ENCODE measurements at regions not wholly inside any gene's neighbourhood (a gene's known extent, or its start where the extent isn't known, plus 50 kb on each side); places are given as distances from the start of the nearest gene placed in this dataset.

GRCh38 chr4:181581983-181582382 is 661.2 kb upstream of the TENM3 start:
- no peak for DNase-seq

DNA sequence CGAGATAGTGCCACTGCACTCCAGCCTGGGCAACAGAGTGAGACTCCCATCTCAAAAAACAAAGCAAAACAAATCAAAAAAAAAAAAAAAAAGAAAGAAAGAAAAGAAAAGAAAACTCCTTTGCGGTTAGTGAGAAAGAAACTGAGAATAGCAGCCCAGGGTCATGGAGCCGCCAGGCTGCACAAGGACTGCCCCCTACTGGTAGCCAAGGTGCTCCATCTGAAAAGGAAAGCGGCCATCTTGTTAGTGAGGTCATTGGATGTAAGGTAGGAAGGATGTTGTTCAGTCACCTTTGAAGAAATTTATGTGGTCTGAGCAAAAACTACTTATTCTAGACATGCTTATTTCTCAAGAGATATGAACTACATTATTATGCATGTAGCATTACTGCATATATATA is 660.6 kb upstream of the TENM3 start:
- no peak for DNase-seq

DNA sequence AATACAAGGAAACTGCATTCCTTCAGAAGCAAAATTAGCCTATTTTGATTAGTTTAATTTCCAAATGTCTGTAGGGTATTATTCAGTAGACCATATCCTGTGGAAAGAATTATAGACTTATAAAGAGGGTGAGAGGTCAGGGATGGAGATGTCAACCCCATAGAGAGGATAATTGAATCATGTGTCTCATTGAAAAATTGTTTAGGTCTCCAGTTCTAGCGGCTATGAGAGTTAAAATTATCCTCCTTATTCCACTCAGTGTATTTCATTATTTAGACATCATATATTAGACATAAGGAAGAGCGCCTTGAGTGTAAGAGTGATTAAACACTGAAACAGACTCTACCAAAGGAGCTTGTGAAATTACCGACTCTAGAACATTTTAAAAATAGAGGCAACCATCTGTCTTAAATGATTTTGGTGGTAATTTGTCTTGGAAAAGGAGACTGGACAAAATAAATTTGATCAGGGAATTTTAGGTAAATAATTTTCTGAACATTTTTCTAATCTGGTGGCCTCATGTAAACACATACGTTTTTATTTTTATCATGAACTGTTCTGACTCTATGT is 654.4 kb upstream of the TENM3 start:
- DNase-seq, result no peak

GRCh38 chr4:181592221-181592745 is 650.9 kb upstream of the TENM3 start:
- DNase-seq, result no peak

- DNase-seq, result no peak
Measured at GRCh38 chr4:181593703-181594102, 649.5 kb upstream of the TENM3 start.

- DNase-seq, result no peak
Measured at GRCh38 chr4:181594188-181594587, 649.0 kb upstream of the TENM3 start.

DNA sequence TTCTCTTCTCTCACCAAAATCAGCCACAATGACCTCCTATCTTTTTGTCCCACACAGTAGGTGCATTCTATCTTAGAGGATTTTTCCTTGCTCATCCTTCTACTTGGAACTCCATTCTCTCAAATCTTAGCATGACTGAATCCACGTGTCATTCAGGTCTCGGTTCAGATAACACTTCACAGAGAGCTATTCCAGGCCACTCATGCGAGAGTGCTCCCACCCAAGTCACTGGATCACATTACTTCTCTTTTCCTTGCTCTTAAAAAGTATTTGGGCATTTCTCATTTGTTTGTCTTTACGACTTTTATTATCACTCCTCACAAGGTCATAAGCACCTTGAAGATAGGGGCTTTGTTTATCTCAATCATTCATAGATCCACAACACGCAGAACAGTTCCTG is 647.5 kb upstream of the TENM3 start:
- no peak for DNase-seq

DNA sequence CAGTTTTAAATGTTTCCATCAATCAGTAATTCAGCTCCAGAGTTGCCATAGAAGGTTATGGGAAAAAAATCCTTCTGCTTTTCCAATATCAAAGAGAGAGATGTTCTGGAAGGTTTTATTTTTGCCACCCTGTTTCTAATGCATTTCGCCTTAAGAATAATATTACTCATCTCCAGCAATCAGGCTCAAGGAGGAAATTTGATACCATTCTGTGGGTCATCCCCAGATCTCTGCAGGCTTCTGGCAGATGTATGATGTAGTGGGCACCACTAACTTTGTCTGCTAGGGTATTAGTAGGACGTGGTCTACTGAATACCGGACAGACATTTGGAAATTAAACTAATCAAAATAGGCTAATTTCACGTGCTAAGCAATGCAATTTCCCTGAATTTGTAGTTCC is 645.4 kb upstream of the TENM3 start:
- no peak for DNase-seq

- DNase-seq, result no peak
Measured at GRCh38 chr4:181599134-181599533, 644.1 kb upstream of the TENM3 start.

GRCh38 chr4:181601103-181601502 is 642.1 kb upstream of the TENM3 start:
- DNase-seq, result no peak

DNA sequence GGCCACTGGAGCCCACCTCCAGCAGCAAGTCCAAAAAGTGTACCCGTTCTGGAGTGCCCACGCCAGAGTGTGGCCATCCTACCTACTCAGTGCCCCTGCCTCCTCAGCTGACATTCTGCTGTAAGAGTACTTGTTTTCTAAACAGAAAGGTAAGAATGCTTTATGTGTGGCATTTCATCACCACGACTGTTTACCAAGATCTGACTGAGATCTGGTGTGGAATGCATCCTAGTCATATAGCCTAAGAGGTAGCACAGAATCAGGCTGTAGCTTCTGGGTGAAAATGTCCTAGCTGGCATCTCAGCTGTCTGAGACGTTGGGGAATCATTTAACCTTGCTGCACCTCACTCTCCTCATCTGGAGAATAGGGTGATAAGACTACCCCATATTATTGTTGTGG is 638.7 kb upstream of the TENM3 start:
- DNase-seq, result no peak

DNA sequence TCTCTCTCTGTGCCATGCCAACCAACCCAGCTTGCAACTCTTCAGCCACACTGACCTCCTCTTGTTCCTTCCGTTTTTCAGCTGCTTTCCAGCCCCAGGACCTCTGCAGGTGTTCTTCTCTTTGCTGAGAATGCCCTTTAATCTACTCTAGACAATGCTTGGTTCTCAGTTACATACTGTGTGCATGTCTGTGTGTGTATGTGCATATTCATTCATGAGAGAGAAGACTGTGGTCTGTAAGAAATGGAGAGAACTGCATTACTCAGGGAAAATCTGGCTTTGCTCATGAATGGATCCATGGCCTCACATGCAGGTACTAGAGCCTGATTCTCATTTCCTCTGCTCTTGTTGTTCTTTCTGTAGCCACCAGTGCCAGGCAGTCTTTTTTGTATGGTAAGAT is 636.9 kb upstream of the TENM3 start:
- DNase-seq, result no peak

- DNase-seq, result no peak
Measured at GRCh38 chr4:181608181-181608580, 635.0 kb upstream of the TENM3 start.

DNA sequence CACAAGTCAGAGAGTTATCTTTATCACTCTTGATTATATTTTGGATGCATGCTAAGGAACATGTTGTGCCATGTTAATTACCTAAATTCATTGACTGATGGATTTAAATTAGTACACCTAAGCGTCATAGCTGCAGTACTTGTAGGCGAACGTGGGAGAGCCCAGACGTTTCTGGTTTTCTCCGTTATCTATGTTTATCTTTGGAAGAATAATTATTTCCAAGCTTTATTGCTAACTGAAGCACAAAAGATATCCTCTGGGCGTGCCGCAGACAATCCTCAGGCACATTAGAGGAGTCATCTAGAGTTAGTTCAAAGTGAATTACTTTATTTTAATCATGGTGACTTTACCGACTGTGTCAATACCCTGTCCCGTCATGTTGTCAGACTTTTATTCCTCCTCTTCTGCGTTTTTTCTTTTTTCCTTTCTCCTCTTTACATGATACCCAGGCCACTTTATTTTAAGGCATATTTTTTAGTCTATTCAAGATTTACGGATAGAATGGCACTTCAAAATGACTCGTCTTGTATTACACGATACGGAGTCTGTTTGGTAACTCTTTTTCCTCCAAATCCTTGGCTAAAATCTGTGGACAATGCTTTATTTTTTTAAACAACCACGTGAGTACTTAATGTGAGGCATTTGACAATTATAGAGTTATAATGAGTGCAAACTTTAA is 632.0 kb upstream of the TENM3 start:
- no peak for DNase-seq

GRCh38 chr4:181611946-181612600 is 631.1 kb upstream of the TENM3 start:
- no peak for DNase-seq

GRCh38 chr4:181613200-181613599 is 630.0 kb upstream of the TENM3 start:
- no peak for DNase-seq

- no peak for DNase-seq
Measured at GRCh38 chr4:181618038-181618618, 625.1 kb upstream of the TENM3 start.

- DNase-seq, result no peak
Measured at GRCh38 chr4:181618896-181619295, 624.3 kb upstream of the TENM3 start.

- no peak for DNase-seq
Measured at GRCh38 chr4:181619651-181620050, 623.6 kb upstream of the TENM3 start.

- DNase-seq, result no peak
Measured at GRCh38 chr4:181637186-181638105, 605.8 kb upstream of the TENM3 start.

DNA sequence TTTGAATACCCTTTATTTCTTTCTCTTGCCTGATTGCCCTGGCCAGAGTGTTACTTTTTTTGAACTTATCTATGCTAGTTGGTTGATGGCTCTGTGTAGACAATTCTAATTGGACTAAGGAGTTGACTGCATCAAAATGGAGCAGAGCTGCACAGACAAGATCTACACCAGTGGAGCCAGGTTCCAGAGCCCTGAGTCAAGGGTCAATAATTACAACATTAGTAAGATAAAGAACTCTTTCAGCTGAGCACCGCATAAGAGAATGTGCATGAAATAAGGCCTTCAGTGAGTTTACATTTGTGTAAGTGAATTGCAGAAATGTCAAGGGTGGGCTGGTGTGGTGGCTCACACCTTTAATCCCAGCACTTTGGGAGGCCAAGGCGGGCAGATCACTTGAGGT is 599.7 kb upstream of the TENM3 start:
- no peak for DNase-seq

- DNase-seq, result no peak
Measured at GRCh38 chr4:181645489-181645888, 597.7 kb upstream of the TENM3 start.

- DNase-seq, result no peak
Measured at GRCh38 chr4:181646864-181647263, 596.3 kb upstream of the TENM3 start.

Measured in CD4-positive, alpha-beta T cell treated with Interleukin-4 for 1 hour (primary cell).